OCI-LY3 (cell line): ENCODE measurements at regions not wholly inside any gene's neighbourhood (a gene's known extent, or its start where the extent isn't known, plus 50 kb on each side); places are given as distances from the start of the nearest gene placed in this dataset.

Source experiments
- H2AFZ ChIP-seq: fragments of 200-600, 300-600 bp; shearing (Covaris generic); 2 replicates; pipeline ENCODE4 v1.6.0; 2014; ENCODE audit warnings: antibody characterized with exemption, low read depth, low read length
- H3K27ac ChIP-seq: fragments of 200-600, 300-600 bp; sonication (generic); 2 replicates; pipeline ENCODE4 v1.5.1; 2014; ENCODE audit warnings: mild to moderate bottlenecking, low read length, moderate library complexity, mixed read lengths
- H3K27me3 ChIP-seq: fragments of 200-600, 300-600 bp; sonication (generic); 2 replicates; pipeline ENCODE4 v1.6.1; 2014; ENCODE audit warnings: low read depth, low read length, mixed read lengths
- H3K36me3 ChIP-seq: fragments of 200-600, 300-600 bp; sonication (generic); replicated peaks from 2 replicates; pipeline ENCODE3; 2014; ENCODE audit warnings: low read depth, low read length, mixed read lengths
- H3K4me1 ChIP-seq: fragments of 300-600, 200-600 bp; sonication (generic); 2 replicates; pipeline ENCODE4 v1.6.1; 2014; ENCODE audit warnings: low read length, mixed read lengths
- H3K4me2 ChIP-seq: fragments of 200-600, 300-600 bp; sonication (generic); 2 replicates; pipeline ENCODE4 v1.6.1; 2014; ENCODE audit warnings: low read length, mixed read lengths
- H3K4me3 ChIP-seq: fragments of 300-600, 200-600 bp; sonication (generic); 2 replicates; pipeline ENCODE4 v1.5.1; 2014; ENCODE audit warnings: antibody characterized with exemption, mild to moderate bottlenecking, low read length, moderate library complexity
- H3K79me2 ChIP-seq: fragments of 300-600, 200-600 bp; shearing (Covaris generic); 2 replicates; pipeline ENCODE4 v1.6.1; 2014; ENCODE audit warnings: mild to moderate bottlenecking, low read length, mixed read lengths
- H3K9ac ChIP-seq: fragments of 300-600, 200-600 bp; shearing (Covaris generic); 2 replicates; pipeline ENCODE4 v1.6.0; 2014; ENCODE audit warnings: mild to moderate bottlenecking, low read length, moderate library complexity
- H3K9me3 ChIP-seq: fragments of 200-600, 300-600 bp; shearing (Covaris generic); 2 replicates; pipeline ENCODE4 v1.6.1; 2014; ENCODE audit warnings: low read length, mixed read lengths; ENCODE audit not compliant: insufficient read depth
- H4K20me1 ChIP-seq: fragments of 200-600, 300-600 bp; sonication (generic); 2 replicates; pipeline ENCODE4 v1.6.1; 2016; ENCODE audit warnings: low read length, mixed read lengths; ENCODE audit not compliant: insufficient read depth
- EZH2phosphoT487 ChIP-seq: fragments of 200-600 bp; shearing (Covaris generic); IDR thresholded peaks from 2 replicates; pipeline ENCODE4 v1.6.1; 2018; ENCODE audit warnings: antibody characterized with exemption, mixed run types, low read depth
- TF ChIP-seq, protein P1 (sequence below): fragments of 200-600, 300-600 bp; sonication (generic); IDR thresholded peaks from 2 replicates; pipeline ENCODE4 v1.5.1; 2014; ENCODE audit warnings: antibody characterized with exemption, low read length, low read depth

DNA sequence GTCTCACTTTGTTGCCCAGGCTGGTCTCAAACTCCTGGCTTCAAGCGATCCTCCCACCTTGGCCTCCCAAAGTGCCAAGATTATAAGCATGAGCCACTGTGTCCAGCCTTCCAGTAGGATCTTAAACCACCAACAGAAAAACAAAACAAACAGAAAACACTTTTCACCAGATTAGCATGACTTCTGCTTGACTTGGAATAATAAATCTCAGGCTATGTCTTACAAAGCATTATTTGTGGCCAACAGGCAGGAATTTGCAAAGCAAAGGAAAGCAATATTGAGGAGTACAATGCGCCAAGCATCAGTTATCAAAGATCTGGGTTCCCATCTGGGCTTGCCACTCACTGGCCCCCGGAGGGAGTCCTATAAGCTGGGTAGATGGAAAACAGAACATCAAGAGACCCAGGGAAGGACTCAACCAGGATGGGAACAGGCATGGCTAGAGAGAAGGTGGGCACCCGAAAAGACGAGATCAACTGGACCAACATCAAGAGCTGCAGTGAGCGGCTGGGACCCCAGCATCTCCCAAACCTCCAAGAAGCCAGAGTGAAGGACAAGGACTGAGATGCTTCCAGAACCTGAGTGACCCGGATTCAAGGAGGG lies 101.2 kb downstream of the TMEM30B start:
- Histone ChIP-seq H3K27ac (no peak overlapping the region), H3K4me3 (no peak overlapping the region), H3K9me3 (no peaks in the 10 kb centered on the region), H3K9ac (no peak overlapping the region), H3K4me2 (no peak overlapping the region), H4K20me1 (no peaks in the 10 kb centered on the region), H3K36me3 (no peaks in the 10 kb centered on the region), H2AFZ (no peak overlapping the region), H3K79me2 (no peaks in the 10 kb centered on the region), H3K4me1 (peaks cover 13% of the 10 kb centered on the region), H3K27me3 (peaks cover 8% of the 10 kb centered on the region)
- no peak for TF ChIP-seq EZH2phosphoT487
- TF ChIP-seq, protein P1, sequence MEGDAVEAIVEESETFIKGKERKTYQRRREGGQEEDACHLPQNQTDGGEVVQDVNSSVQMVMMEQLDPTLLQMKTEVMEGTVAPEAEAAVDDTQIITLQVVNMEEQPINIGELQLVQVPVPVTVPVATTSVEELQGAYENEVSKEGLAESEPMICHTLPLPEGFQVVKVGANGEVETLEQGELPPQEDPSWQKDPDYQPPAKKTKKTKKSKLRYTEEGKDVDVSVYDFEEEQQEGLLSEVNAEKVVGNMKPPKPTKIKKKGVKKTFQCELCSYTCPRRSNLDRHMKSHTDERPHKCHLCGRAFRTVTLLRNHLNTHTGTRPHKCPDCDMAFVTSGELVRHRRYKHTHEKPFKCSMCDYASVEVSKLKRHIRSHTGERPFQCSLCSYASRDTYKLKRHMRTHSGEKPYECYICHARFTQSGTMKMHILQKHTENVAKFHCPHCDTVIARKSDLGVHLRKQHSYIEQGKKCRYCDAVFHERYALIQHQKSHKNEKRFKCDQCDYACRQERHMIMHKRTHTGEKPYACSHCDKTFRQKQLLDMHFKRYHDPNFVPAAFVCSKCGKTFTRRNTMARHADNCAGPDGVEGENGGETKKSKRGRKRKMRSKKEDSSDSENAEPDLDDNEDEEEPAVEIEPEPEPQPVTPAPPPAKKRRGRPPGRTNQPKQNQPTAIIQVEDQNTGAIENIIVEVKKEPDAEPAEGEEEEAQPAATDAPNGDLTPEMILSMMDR: no peak

GRCh38 chr14:61179061-61179690 lies 102.0 kb downstream of the TMEM30B start:
- Histone ChIP-seq H3K9ac (no peak overlapping the region), H3K79me2 (no peaks in the 10 kb centered on the region), H3K9me3 (no peaks in the 10 kb centered on the region), H3K4me2 (no peak overlapping the region), H4K20me1 (no peaks in the 10 kb centered on the region), H3K4me1 (peaks cover 13% of the 10 kb centered on the region), H3K4me3 (no peak overlapping the region), H3K27ac (no peak overlapping the region), H3K27me3 (peaks cover 4% of the 10 kb centered on the region; the same call in 1 of the 2 replicates), H2AFZ (no peak overlapping the region), H3K36me3 (no peaks in the 10 kb centered on the region)
- TF ChIP-seq, protein P1: no peak
- TF ChIP-seq EZH2phosphoT487: no peak

DNA sequence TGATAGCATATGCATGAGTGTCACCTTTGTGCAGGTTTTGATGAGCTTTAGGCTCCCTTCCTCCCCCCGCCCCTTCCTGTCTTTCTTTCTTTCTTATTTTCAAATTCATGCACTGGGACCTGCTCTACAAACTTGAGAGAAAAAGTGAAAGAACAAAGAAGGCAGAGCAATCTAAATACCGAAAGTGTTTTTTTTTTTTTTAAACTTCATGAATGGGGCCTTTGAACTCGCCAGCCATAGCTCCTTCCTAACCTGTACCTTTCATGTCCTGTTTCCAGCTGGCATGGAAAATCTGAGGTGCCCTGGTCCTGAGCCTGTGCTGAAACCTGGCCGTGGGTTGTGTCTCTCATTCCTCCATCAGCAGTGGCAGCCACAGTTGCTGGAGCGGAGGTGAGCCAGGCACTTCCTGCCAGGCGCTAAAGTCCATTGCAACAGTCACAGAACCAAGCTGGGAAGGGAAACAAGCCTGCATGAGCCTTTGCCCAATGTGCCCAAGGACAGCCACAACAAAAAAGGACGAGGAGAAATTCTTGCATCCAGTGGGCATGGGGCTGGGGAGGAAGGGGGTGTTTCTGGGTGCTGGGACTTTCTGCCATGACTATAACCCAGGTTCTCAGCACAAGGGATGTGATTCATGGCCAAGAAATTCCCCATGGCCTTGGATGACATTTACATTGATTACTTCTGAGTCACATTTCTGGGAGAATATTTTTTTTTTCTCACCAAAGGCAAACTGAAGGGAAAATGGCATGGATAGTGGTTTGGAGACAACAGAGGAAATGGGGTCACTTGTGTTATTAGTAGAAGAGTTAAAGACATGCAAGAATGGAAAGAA lies 102.7 kb downstream of the TMEM30B start:
- TF ChIP-seq, protein P1: no peak
- TF ChIP-seq EZH2phosphoT487: no peak
- Histone ChIP-seq H3K27ac (no peak overlapping the region), H3K4me3 (peak overlapping the region; percentile 20; the same call in 1 of the 2 replicates), H3K36me3 (no peaks in the 10 kb centered on the region), H2AFZ (peak overlapping the region; percentile 63), H3K4me2 (peak overlapping the region; percentile 37), H3K9me3 (no peaks in the 10 kb centered on the region), H3K9ac (no peak overlapping the region), H3K27me3 (peaks cover 4% of the 10 kb centered on the region; the same call in 1 of the 2 replicates), H3K79me2 (no peaks in the 10 kb centered on the region), H3K4me1 (peaks cover 13% of the 10 kb centered on the region), H4K20me1 (no peaks in the 10 kb centered on the region)
